IMR-90 (cell line): ENCODE measurements at regions not wholly inside any gene's neighbourhood (a gene's known extent, or its start where the extent isn't known, plus 50 kb on each side); places are given as distances from the start of the nearest gene placed in this dataset.

Experiments used
- BHLHE40 ChIP-seq: fragments of 150-350 bp; IDR thresholded peaks from 2 replicates; pipeline ENCODE4 v1.6.1; 2016; ENCODE audit warnings: mild to moderate bottlenecking, low read depth, low read length
- CEBPB ChIP-seq: IDR thresholded peaks from 2 replicates; pipeline ENCODE4 v1.6.1; 2012; ENCODE audit warnings: low read depth, low read length, improper control_type of control experiment
- CHD1 ChIP-seq: IDR thresholded peaks from 2 replicates; pipeline ENCODE4 v1.6.1; 2012; ENCODE audit warnings: low read depth, low read length, improper control_type of control experiment
- FOS ChIP-seq: fragments of 150-350 bp; IDR thresholded peaks from 2 replicates; pipeline ENCODE4 v1.6.1; 2016; ENCODE audit warnings: low read depth, low read length
- MAFK ChIP-seq: IDR thresholded peaks from 2 replicates; pipeline ENCODE4 v1.6.1; 2012; ENCODE audit warnings: low read depth, low read length, improper control_type of control experiment
- MAZ ChIP-seq: IDR thresholded peaks from 2 replicates; pipeline ENCODE4 v1.6.1; 2012; ENCODE audit warnings: low read depth, mild to moderate bottlenecking, low read length, improper control_type of control experiment, moderate library complexity, borderline replicate concordance
- NFE2L2 ChIP-seq: fragments of 150-350 bp; IDR thresholded peaks from 2 replicates; pipeline ENCODE4 v1.6.1; 2016; ENCODE audit warnings: low read depth, mild to moderate bottlenecking, low read length
- POLR2A ChIP-seq: IDR thresholded peaks from 2 replicates; pipeline ENCODE4 v1.6.1; 2012; ENCODE audit warnings: mild to moderate bottlenecking, low read depth, low read length
- RCOR1 ChIP-seq: IDR thresholded peaks from 2 replicates; pipeline ENCODE4 v1.6.1; 2012; ENCODE audit warnings: mild to moderate bottlenecking, low read length, improper control_type of control experiment; ENCODE audit not compliant: insufficient replicate concordance
- SMC3 ChIP-seq: fragments of 150-350 bp; IDR thresholded peaks from 2 replicates; pipeline ENCODE4 v1.6.1; 2016; ENCODE audit warnings: low read depth, mild to moderate bottlenecking, antibody characterized with exemption, low read length, moderate library complexity
- TF ChIP-seq, protein P1 (sequence below): conservative IDR thresholded peaks from 2 replicates; pipeline ENCODE4 v1.5.1; 2012; ENCODE audit warnings: mild to moderate bottlenecking, low read depth, low read length, improper control_type of control experiment
- TF ChIP-seq, protein P2 (sequence below): fragments of 150-350 bp; IDR thresholded peaks from 2 replicates; pipeline ENCODE4 v1.6.1; 2017; ENCODE audit warnings: mild to moderate bottlenecking, antibody characterized with exemption, low read length, low read depth

- TF ChIP-seq FOS: no peak
- no peak for TF ChIP-seq SMC3
- TF ChIP-seq MAFK: no peak
- TF ChIP-seq, protein P1, sequence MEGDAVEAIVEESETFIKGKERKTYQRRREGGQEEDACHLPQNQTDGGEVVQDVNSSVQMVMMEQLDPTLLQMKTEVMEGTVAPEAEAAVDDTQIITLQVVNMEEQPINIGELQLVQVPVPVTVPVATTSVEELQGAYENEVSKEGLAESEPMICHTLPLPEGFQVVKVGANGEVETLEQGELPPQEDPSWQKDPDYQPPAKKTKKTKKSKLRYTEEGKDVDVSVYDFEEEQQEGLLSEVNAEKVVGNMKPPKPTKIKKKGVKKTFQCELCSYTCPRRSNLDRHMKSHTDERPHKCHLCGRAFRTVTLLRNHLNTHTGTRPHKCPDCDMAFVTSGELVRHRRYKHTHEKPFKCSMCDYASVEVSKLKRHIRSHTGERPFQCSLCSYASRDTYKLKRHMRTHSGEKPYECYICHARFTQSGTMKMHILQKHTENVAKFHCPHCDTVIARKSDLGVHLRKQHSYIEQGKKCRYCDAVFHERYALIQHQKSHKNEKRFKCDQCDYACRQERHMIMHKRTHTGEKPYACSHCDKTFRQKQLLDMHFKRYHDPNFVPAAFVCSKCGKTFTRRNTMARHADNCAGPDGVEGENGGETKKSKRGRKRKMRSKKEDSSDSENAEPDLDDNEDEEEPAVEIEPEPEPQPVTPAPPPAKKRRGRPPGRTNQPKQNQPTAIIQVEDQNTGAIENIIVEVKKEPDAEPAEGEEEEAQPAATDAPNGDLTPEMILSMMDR: no peak
- no peak for TF ChIP-seq CEBPB
- no peak for TF ChIP-seq MAZ
- TF ChIP-seq, protein P2, sequence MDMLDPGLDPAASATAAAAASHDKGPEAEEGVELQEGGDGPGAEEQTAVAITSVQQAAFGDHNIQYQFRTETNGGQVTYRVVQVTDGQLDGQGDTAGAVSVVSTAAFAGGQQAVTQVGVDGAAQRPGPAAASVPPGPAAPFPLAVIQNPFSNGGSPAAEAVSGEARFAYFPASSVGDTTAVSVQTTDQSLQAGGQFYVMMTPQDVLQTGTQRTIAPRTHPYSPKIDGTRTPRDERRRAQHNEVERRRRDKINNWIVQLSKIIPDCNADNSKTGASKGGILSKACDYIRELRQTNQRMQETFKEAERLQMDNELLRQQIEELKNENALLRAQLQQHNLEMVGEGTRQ: no peak
- no peak for TF ChIP-seq NFE2L2
- TF ChIP-seq POLR2A: no peak
- TF ChIP-seq CHD1: no peak
- TF ChIP-seq RCOR1: no peak
- no peak for TF ChIP-seq BHLHE40
These were observed 840.5 kb downstream of the HACE1 start for GRCh38 chr6:104019075-104019753.
